AG04449 (cell line): ENCODE measurements at regions not wholly inside any gene's neighbourhood (a gene's known extent, or its start where the extent isn't known, plus 50 kb on each side); places are given as distances from the start of the nearest gene placed in this dataset.

Source experiments
- CTCF ChIA-PET: fragments of 350-600 bp; formaldehyde crosslinking; extraction: SDS; loops from one replicate; lab custom pipeline; 2021; ENCODE audit warnings: antibody characterized with exemption; lab: Yijun Ruan, JAX
- POLR2A ChIA-PET: fragments of 400-600, 350-600 bp; formaldehyde crosslinking; extraction: SDS; loops from one replicate; lab custom pipeline; 2020; ENCODE audit warnings: antibody characterized with exemption, inconsistent platforms; lab: Yijun Ruan, JAX
- DNase-seq: peaks from one replicate; pipeline ENCODE4 v3.0.0-alpha.2; 2010; ENCODE audit warnings: low read depth, low spot score
- H3K4me3 ChIP-seq: 2 replicates; pipeline ENCODE4 v1.5.1; 2011; ENCODE audit warnings: low read depth, mild to moderate bottlenecking, control low read depth, low read length
- CTCF ChIP-seq: IDR thresholded peaks from one replicate; pipeline ENCODE4 v1.5.1; 2011; ENCODE audit warnings: mild to moderate bottlenecking, moderate library complexity, low read length, control low read depth, inconsistent platforms; ENCODE audit not compliant: insufficient read depth; ENCODE audit errors: missing control alignments

DNA sequence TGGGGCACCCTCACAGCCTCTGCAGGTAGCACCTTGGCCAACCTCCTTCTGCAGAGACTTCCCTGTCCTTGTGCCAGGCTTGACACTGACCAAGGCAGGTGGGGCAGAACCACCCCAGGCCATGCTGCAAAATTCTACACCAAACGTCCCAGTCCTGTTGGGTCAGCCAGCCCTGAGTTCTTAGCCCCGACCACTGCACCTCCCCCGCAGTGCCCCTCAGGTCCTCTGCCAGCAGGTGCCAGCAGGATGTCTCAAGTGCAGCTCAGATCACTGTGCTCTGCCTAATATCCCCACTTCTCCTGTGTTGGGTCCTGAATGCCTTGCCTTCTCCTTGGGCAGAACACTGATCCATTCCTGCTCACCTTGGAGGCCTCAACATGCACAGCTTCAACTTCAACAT lies 999.7 kb downstream of the TBC1D22A start:
- no peak for DNase-seq
- ChIA-PET POLR2A (no interaction called here), CTCF (no interaction called here)
- H3K4me3 ChIP-seq = no peak overlapping the region
- TF ChIP-seq CTCF = no peak

GRCh38 chr22:47759909-47760308 lies 997.5 kb downstream of the TBC1D22A start:
- ChIA-PET POLR2A (no interaction called here), CTCF (no interaction called here)
- H3K4me3 ChIP-seq = no peak overlapping the region
- no peak for TF ChIP-seq CTCF
- no peak for DNase-seq

DNA sequence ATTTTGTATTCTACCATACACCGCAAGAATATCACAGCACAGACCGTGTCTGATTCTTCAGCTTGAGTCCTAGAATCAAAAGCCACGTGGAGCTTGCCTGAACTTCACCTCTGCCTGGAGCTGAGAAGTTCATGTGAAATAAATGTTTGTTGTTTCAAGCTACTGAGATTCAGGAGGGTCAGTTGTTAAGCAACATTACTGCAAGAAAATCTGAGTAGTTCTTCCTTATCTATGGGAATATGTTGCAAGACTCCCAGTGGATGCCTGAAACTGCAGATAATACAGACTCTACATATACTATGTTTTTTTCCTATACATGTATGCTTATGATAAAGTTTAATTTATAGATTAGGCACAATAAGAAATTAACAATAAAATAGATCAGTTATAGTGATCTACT lies 995.3 kb downstream of the TBC1D22A start:
- CTCF ChIA-PET = no interaction called here
- POLR2A ChIA-PET = no interaction called here

DNA sequence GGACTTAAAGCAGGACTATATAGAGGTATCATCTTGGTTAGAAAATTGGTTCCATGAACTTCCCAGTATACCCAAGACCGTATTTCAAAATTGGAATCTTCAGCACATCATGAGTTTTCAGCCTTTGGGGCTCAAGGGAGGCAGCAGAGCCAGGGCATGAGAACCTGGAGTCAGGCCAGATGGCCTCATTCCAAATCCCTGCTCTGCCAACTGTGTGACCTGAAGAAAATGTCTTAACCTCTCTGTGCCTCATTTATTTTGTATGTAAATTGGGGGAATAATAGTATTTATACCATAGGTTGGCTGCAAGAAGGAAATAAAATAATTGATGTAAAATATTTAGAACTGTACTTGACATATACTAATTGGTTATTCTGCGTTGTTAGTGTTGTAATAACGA lies 987.6 kb downstream of the TBC1D22A start:
- DNase-seq = no peak
- ChIA-PET CTCF (no interaction called here), POLR2A (no interaction called here)
- no peak overlapping the region for H3K4me3 ChIP-seq
- no peak for TF ChIP-seq CTCF

More for the DNA sequence above, 995.3 kb downstream of the TBC1D22A start:
- no peak for TF ChIP-seq CTCF
- no peak overlapping the region for H3K4me3 ChIP-seq
- no peak for DNase-seq

DNA sequence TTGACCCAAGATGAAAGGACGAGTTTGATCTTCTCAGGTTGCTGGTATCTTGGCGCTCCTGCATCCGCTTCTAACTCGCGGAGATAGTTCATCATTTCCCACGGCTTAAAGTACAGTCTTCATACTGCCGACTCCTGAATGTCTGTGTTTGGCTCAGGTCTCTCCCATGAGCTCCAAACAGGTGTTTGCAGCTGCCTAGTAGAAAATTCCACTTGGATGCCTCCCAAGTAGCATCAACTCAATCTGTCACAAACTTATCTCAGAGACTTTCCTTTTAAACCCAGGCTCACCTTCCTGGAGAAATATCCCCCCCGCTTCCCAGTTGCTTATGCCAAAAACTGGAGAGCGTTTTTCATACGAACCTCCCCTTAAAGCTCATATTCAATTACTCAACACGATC lies 986.5 kb downstream of the TBC1D22A start:
- no peak overlapping the region for H3K4me3 ChIP-seq
- POLR2A ChIA-PET = no interaction called here
- CTCF ChIA-PET = no interaction called here
- no peak for TF ChIP-seq CTCF
- DNase-seq = no peak

GRCh38 chr22:47748271-47748670 lies 985.8 kb downstream of the TBC1D22A start:
- CTCF ChIA-PET = no interaction called here
- POLR2A ChIA-PET = no interaction called here
- H3K4me3 ChIP-seq = no peak overlapping the region
- TF ChIP-seq CTCF = no peak
- DNase-seq = no peak
